GM19099 (cell line): ENCODE measurements at regions not wholly inside any gene's neighbourhood (a gene's known extent, or its start where the extent isn't known, plus 50 kb on each side); places are given as distances from the start of the nearest gene placed in this dataset.

ENCODE experiments used
- POLR2A ChIP-seq: IDR thresholded peaks from 3 replicates; pipeline ENCODE4 v1.6.1; 2011; ENCODE audit warnings: low read depth; ENCODE audit not compliant: insufficient read length; ENCODE audit errors: extremely low read depth

DNA sequence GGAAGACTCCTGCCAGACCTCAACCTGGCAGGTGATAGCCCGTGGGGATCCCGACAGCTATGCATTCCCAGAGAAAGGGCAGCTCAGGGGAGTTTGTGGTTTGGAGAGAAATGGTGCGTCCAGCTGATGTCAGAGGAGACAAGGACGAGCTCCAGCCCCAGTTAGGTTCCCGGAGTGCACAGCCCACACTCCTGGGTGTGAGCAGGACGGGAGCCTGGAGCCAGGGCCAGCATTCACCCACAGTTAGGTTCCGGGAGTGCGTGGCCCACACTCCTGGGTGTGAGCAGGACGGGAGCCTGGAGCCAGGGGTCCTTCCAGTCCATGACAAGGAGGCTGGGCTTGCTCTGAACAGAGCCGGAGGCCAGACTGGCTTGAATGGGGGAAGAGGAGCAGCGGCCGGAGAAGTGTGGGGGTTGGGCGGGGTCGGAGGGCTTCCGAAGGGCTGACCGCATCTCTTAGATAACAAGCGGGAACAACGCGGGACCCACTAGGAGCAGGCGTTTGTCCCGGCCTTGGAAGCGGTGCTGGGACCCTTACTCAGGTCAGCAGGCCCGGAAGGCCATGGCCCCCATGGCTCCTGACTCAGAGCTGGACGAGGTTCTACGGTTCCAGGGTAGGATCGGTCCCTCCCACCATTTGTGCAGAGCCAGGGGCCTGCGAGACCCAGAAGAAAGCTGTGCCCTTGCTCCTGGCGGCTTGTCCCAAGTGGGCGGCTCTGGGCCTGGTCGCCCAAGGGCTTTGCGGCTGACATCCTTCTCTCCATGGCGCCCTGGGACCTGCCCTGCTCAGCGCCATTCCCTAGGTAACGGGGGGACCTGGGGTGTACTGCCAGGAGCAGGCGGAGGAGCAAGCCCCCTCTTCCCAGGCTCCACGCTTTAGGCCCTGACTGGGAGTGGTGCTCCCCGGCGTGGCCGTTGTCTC, 185.6 kb downstream of the RTP5 start:
- no peak for TF ChIP-seq POLR2A

DNA sequence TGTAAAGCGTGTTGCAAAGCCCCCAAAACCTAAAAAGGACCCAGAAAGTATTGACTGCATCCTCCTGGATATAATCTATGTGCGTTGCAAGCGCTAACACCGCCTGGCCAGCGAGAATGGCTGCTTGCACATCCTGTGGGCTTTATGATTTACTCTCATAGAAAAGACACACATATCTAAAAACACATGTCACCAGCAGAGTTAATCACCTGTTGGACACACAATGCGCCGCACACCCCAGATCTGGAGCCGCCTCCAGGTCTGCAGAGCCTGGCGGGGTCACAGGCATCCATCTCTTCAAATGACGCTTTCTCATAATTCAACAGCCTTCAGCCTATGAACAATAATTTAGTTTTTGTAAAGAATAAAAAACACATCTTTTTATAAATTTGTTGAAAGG, 186.5 kb downstream of the RTP5 start:
- TF ChIP-seq POLR2A = no peak

DNA sequence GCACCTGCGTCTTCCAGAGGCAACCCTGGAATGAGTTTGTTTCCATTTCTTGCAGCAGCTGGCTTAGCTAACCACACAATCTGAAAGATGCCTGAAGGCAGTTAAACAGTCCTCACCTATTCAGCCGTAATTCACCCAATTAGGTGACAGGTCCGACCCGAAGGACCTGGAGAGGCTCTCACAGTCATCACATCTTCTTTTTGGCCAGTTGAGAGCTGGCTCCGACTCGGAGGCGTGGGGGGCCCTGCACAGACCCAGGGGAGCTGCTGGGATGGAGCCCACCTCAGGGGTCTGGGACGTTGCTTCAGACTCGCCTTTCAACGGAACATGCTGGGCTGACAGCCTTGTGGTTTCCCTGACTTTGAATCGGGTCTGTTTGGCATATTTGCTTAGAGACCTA, 187.3 kb downstream of the RTP5 start:
- TF ChIP-seq POLR2A = no peak

DNA sequence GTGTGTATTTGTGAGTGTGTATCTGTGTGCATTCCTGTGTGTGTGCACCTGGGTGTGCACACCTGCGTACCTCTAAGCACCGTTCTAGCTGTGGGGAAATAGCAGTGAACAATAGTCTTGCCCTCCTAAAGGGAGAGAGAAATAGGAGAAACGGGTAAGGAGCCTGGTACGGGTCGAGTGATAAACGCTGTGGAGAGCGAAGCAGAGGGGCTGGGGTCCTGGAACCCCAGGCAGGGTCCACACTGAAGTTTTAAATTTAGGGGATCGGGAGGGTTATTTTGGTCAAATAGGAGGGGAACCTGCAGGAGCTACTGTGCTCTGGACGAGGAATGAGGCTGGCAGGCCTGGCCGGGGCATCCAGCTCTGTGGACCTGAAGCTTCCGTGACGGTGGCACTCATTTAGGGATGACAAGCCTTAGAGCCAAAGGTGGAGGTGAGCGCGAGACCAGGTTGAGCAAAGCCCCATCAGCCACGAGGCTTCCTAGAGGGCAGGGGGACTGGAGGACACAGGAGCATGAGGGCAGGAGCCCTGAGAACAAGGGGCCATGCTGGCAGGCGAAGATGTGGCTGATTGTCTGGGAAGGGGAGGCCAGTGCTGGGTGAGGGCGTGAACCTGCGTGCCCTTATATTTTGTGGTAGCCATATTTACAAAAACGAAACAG, 188.0 kb downstream of the RTP5 start:
- TF ChIP-seq POLR2A = no peak

DNA sequence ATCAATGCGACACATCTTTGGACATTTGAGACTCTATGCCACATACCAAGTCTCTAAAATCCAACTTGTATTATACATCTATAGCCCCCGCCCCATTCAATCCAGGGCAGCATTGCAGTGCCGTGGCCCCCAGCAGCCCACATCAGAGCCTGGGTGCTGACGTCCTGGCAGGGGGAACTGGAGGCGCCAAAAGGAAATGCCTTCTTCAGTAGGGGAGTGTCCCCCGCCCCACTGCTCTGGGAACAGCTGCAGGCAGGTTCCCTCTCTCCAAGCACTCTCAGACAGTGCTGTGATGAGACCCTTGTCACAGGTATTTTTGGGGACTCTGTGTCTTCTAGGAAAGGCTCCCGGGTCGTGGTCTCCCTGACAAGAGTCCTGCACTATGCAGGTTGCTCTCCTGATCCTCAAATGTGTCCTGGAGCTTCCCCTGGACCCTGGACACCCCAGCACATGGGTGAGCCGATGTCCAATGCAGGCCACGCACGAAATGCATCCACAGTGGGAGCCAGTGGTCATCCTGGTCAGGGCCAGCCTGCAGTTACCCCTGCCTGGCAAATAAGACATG, 188.7 kb downstream of the RTP5 start:
- no peak for TF ChIP-seq POLR2A

DNA sequence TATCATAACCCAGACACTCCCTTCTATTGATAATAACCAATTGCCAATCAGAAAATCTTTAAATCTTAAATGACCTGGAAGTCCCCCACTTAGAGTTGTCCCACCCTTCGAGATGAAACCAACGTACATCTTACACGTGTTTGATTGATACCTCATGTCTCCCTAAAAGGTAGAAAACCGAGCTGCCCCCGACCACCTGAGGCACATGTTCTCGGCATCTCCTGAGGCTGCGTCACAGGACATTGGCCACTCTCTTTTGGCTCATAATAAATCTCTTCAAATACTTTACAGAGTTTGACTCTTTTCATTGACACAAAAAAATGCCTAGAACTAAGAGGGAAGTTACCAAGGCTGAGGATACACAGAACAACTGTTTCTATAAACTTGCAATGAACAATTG, 190.0 kb downstream of the RTP5 start:
- no peak for TF ChIP-seq POLR2A

DNA sequence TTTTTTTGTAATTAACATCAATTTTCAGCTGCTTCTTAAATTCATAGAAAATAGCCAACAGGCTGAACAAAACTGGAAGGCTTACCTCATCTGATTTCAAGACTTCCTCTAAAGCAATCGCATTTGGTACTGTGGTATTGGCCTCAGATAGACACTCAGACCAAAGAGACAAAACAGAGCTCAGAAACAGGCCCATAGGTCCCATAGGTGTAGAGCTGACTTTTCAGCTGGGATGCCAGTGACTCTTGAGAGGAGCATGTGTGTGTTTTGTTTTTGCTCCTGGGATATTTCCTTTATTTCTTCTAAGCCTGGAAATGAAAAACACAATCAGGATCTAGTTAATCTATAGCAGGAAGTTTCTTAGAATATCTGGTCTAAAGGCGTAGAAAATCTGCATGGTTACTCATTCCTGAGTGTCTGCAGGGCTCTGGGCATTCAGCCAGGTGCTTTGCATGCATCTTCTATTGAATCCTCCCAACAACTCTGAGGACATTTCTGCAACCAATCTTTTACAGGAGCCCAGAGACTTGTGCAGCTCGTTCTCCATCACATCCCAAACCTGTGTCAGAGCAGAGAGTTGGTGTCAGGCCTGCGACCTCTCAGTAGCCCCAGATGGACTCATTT, 190.8 kb downstream of the RTP5 start:
- TF ChIP-seq POLR2A = no peak

DNA sequence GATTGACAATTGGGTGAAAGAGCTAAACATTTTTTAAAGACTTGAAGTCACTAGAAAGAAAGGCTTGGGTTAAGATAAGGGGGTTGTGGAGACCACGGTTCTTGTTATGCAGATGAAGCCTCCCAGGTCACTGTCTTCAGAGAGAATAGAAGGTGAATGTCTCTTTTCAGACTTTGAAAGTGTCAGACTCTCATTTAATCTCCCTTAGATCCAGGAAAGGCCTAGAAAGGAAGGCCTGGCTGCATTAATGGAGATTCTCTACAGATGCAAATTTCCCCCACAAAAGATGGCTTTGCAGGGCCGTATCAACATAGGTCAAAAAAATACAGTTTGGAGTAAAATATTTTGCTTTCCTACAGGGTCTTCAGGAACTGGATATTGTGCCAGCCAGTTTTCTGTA, 193.9 kb downstream of the RTP5 start:
- TF ChIP-seq POLR2A = no peak

DNA sequence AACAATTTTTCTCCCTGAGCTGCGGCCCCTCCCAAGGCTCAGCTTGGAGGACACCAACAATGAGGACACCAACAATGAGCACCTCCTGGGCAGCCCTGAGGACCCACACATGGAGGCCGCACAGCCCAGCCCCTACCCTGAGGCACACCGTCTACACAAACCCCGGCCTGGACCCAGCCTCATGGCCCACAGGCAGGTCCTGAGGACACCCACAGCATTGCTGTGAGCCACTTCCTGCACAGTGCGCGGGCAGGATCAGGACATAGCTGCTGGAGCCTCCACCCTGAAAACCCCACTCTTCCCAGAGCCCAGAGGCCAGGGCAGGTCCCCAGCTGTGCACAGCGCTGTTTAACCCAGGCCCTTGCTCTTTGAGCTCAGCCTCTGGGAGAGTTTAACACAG, 194.3 kb downstream of the RTP5 start:
- TF ChIP-seq POLR2A = no peak

DNA sequence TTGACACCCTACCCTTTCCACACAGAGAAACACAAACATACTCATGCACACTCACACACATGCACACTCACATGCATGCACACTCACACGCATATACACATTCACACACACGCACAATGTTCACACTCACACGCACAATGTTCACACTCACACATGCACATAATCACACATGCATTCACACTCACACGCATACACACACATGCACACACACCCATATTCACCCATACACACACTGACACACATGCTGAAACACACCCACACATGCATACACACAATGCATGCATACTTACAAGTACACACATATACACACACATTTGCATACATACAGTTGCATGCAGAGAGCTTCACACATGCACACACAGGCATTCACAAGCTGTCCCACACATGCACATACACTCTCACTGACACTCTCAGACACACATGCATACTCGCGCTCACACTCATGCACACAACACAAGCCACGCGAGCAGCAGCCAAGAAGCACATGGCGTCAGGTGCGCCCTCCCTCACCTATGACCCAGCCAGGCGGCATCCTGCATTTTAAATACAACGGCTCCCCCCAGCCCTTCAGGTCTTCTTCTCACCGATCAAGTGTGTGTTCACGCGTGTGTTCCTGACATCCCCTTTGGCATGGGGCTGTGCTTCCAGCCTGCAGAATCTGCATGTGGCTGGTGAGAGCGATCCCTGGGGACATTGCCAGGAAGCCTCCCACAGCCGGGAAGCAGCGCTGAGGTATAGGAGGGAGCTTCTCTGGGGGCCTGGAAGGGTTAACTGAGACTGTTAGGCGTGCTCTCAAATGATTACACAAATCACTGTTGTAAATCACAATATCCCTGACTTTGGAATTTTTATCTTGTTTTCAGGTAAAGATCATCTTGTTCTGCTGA, 195.1 kb downstream of the RTP5 start:
- TF ChIP-seq POLR2A = no peak

DNA sequence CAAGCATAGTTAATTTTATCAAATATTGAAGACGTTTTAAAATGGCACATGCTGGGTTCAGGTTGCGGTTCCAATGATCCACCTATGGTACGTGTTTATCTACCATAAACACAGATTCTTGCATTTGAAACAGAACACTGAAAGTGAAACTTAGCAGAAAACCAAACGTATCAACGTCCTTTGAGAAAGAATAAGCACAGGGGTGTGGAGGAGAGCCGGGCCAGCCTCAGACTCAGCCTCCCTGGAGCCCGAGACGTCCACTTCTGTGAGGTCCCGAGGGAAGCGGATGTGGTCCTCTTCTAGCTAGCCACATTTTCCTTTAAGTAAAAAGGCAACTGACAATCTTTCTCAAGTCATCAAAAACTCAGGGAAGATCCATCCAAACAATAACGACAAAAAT, 195.9 kb downstream of the RTP5 start:
- TF ChIP-seq POLR2A = no peak

DNA sequence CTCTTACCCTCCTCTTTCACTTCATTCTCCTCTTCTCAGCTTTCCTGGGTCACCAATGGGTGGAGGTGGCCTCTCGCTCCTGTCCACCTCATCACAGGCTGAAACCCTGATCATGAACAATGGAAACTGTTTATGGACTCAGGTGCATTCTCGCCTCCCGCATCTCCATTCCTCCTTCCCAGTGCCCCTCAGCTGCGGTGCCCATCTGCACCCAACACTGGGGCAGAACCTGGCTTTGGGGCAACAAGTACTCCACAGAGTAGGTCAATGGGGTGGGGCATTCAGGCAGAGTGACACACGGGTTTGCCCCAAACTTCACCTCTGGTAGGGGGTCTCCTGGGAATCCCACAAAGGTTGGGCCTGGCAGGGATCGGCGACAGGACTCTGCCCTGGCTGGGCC, 199.5 kb downstream of the RTP5 start:
- TF ChIP-seq POLR2A = no peak

DNA sequence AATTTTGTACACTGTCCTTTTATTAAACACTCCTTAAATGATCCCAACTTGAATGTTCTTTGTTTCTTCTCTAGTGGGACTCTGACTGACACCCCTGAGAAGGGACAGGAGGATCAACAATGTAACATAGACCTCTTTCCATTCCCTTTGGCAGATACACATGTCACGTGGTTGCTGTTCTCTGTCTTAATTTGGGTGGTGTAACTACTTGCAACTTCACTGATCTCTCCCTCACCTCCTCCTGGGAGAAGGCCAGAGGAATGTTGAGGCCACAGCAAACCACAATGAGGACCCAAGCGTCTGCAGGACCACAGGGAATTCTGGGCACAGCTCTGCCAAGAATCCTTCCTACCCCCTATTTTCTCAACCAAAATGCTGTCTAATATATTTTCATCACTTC, 205.6 kb downstream of the RTP5 start:
- no peak for TF ChIP-seq POLR2A

DNA sequence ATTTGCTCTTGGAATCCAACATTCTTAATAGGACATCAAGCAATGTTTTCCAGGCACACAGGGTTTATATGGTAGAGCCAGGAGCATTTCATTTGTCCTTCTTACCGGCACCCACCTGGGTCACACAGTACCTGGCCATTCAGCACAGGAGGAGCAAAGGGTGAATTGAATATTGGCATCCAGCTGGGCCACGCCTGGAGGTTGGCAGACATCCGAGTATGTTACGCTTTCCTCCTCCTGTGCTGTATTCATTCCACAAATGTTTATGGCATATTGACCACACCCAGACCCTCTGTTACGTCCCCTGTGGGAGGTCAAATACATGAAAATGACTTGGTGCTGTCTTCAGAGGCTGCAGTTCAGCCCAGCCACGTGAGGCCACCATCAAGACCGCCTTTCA, 206.2 kb downstream of the RTP5 start:
- no peak for TF ChIP-seq POLR2A
